ENCODE measurements at regions not wholly inside any gene's neighbourhood (a gene's known extent, or its start where the extent isn't known, plus 50 kb on each side); places are given as distances from the start of the nearest gene placed in this dataset.
"Not testable (repeated sequence)": the region's sequence is repeated elsewhere in the genome, so short reads cannot be mapped to it uniquely, and the experiment has no call there.

DNA sequence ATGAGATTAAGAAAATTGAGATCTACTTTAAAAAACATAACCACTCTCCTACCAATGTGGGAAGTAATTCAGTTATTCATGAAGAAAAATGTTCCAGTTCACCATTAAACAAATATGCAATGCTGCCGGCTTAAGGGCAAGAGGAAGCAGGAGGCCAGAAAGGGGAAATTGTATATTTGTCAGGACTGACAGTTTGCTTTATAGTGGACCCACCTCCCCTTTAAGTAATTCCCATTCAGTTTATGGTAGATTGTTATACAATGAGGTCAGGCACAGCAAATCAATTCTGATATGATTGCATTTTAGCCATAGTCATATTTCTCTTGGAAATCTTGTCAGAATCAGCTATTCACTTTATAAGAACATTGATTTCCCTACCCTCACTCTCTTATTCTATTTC lies 547.8 kb downstream of the FRK start:
- no peaks in the 10 kb centered on the region for H3K27me3 Mint-ChIP-seq
- no peaks in the 10 kb centered on the region for H3K4me1 Mint-ChIP-seq (ENCODE audit: low read depth)
- H3K9me3 Mint-ChIP-seq, result peaks cover 10% of the 10 kb centered on the region
- no peak overlapping the region for H3K27ac Mint-ChIP-seq
- no peaks in the 10 kb centered on the region for H3K36me3 Mint-ChIP-seq (ENCODE audit: low read depth)
- H3K4me3 Mint-ChIP-seq, result no peak overlapping the region
- intact Hi-C loops (cut with micrococcal nuclease), result no loop called here

DNA sequence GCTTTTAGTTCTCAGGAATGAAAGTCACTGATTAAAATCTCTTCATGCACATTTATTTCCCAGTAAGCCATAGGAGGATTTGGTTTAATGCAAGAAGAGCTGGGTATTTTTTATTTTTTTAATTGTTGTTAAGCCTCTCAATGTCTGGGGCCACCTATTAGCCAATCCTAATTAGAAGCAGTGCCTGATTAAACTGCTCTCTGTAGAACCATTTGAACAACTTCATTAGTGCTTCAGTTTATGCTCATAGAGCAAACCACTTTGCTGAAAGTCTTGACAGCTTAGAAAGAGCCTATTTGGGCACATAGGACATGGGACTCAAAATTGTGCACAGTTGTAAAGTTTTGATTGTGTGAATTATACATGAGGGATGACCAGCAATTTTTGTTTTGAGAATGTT lies 548.9 kb downstream of the FRK start:
- no peaks in the 10 kb centered on the region for H3K4me1 Mint-ChIP-seq (ENCODE audit: low read depth)
- no peak overlapping the region for H3K27ac Mint-ChIP-seq
- H3K36me3 Mint-ChIP-seq (ENCODE audit: low read depth), result no peaks in the 10 kb centered on the region
- intact Hi-C loops (cut with micrococcal nuclease), result no loop called here
- H3K27me3 Mint-ChIP-seq, result no peaks in the 10 kb centered on the region
- no peak overlapping the region for H3K4me3 Mint-ChIP-seq
- H3K9me3 Mint-ChIP-seq, result peaks cover 4% of the 10 kb centered on the region

DNA sequence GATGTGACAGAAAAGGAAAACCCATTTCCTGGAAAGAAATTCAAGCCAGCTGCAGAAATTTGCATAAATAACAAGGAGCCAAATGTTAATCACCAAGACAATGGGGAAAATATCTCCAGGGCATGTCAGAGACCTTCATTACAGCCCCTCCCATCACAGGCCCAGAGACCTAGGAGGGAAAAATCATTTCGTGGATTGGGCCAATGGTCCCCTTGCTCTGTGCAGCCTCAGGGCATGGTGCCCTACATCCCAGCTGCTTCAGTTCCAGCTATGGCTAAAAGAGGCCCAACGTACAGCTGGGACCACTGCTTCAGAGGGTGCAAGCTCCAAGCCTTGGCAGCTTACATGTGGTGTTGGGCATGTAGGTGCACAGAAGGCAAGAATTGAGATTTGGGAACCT lies 558.3 kb downstream of the FRK start:
- H3K27ac Mint-ChIP-seq; H3K27me3 Mint-ChIP-seq; H3K4me1 Mint-ChIP-seq (ENCODE audit: low read depth); intact Hi-C loops (cut with micrococcal nuclease); H3K4me3 Mint-ChIP-seq; H3K36me3 Mint-ChIP-seq (ENCODE audit: low read depth): not testable (repeated sequence)
- H3K9me3 Mint-ChIP-seq, result peaks cover 18% of the 10 kb centered on the region

DNA sequence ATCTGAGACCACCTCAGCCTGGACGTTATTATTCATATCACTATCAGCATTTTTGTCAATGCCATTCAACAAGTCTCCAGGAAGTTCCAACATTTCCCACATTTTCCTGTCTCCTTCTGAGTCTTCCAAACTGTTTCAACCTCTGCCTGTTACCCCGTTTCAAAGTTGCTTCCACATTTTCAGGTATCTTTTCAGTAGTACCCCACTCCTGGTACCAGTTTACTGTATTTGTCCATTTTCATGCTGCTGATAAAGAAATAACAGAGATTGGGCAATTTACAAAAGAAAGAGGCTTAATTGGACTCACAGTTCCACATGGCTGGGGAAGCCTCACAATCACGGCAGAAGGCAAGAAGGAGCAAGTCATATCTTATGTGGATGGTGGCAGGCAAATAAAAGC lies 565.5 kb downstream of the FRK start:
- peaks cover 37% of the 10 kb centered on the region for H3K9me3 Mint-ChIP-seq
- no peak overlapping the region for H3K27ac Mint-ChIP-seq
- no peaks in the 10 kb centered on the region for H3K27me3 Mint-ChIP-seq
- no peaks in the 10 kb centered on the region for H3K36me3 Mint-ChIP-seq (ENCODE audit: low read depth)
- intact Hi-C loops (cut with micrococcal nuclease), result no loop called here
- H3K4me3 Mint-ChIP-seq, result no peak overlapping the region
- no peaks in the 10 kb centered on the region for H3K4me1 Mint-ChIP-seq (ENCODE audit: low read depth)

DNA sequence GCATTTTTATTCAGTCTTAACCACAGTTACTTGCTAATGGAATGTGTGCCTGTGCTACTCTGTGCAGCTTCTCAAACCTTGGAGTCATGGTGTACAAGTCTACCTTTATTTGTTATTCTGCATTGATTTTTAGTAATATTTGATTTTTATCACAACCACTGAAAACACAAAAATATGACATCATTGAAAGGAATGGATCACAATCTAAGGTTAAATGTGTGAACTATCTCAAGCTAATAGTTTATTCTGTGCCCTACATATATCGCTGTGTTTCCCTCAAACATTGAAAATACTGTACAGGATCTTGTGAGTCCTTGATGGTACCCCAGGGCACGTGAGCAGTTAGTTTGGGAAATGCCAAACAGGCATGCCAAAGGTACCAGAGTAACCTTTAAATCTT lies 573.4 kb downstream of the FRK start:
- no peaks in the 10 kb centered on the region for H3K4me1 Mint-ChIP-seq (ENCODE audit: low read depth)
- intact Hi-C loops (cut with micrococcal nuclease), result no loop called here
- H3K4me3 Mint-ChIP-seq, result no peak overlapping the region
- peaks cover 11% of the 10 kb centered on the region for H3K9me3 Mint-ChIP-seq
- no peak overlapping the region for H3K27ac Mint-ChIP-seq
- no peaks in the 10 kb centered on the region for H3K27me3 Mint-ChIP-seq
- H3K36me3 Mint-ChIP-seq (ENCODE audit: low read depth), result no peaks in the 10 kb centered on the region

DNA sequence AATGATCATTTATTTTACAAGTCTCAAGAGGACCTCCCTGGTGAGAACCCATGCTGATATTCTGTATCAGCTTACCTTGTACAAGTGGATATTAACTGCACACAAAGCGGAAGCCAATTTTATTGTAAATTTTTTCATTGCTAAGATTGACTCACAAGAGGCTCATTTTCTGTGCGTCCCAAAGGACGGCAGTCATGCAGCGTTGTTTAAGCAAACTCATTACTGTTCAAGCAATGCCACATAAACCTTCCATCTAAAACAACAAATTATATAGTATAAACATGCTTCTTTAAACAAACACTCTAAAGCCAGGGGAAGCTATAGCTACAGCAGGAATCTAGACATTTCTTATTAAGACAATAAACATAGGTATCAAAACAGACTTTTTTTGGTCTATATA lies 575.3 kb downstream of the FRK start:
- Mint-ChIP-seq H3K27me3 (no peaks in the 10 kb centered on the region), H3K4me1 (ENCODE audit: low read depth) (no peaks in the 10 kb centered on the region), H3K4me3 (no peak overlapping the region), H3K36me3 (ENCODE audit: low read depth) (no peaks in the 10 kb centered on the region), H3K27ac (no peak overlapping the region), H3K9me3 (peaks cover 14% of the 10 kb centered on the region)
- intact Hi-C loops (cut with micrococcal nuclease), result no loop called here

DNA sequence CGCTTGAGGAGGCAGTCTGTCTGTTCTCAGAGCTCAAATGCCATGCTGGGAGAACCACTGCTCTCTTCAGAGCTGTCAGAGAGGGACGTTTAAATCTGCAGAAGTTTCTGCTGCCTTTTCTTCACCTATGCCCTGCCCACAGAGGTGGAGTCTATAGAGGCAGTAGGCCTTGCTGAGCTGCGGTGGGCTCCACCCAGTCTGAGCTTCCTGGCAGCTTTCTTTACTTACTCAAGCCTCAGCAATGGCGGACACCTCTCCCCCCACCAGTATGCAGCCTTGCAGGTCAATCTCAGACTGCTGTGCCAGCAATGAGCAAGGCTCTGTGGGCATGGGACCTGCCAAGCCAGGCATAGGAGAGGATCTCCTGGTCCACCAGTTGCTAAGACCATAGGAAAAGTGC lies 580.1 kb downstream of the FRK start:
- H3K27ac Mint-ChIP-seq; H3K4me1 Mint-ChIP-seq (ENCODE audit: low read depth); H3K36me3 Mint-ChIP-seq (ENCODE audit: low read depth); H3K27me3 Mint-ChIP-seq; H3K4me3 Mint-ChIP-seq; intact Hi-C loops (cut with micrococcal nuclease): not testable (repeated sequence)
- peaks cover 40% of the 10 kb centered on the region for H3K9me3 Mint-ChIP-seq

DNA sequence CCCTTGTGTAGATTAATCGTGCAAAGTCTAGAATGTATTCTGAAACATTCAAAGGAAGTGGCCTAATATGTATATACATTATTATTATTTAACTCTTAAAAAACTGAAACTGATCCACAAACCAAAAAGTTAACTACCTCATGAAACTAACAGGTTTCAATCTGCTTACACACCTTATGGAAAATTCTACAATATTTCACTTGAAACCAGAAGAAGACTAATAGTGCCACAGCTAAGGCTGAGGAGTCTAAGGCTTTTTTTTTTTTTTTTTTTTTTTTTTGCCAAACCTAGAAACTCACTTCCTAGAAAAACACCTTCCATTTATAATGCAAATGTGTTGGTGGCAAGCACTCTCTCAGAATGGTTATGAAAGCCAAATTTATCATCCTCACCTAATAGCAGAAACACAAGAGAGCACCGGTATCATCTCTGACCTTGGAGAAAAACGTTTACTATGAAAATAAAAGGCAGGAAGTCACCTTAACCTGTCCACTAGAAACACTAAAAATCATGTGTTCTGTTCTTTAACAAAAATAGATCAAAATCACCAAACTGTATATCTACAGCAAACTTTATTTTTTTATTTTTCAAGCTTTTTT lies 586.1 kb downstream of the FRK start:
- H3K4me1 Mint-ChIP-seq (ENCODE audit: low read depth), result no peaks in the 10 kb centered on the region
- intact Hi-C loops (cut with micrococcal nuclease), result no loop called here
- H3K27ac Mint-ChIP-seq, result no peak overlapping the region
- no peaks in the 10 kb centered on the region for H3K27me3 Mint-ChIP-seq
- H3K36me3 Mint-ChIP-seq (ENCODE audit: low read depth), result no peaks in the 10 kb centered on the region
- peaks cover 26% of the 10 kb centered on the region for H3K9me3 Mint-ChIP-seq
- no peak overlapping the region for H3K4me3 Mint-ChIP-seq

DNA sequence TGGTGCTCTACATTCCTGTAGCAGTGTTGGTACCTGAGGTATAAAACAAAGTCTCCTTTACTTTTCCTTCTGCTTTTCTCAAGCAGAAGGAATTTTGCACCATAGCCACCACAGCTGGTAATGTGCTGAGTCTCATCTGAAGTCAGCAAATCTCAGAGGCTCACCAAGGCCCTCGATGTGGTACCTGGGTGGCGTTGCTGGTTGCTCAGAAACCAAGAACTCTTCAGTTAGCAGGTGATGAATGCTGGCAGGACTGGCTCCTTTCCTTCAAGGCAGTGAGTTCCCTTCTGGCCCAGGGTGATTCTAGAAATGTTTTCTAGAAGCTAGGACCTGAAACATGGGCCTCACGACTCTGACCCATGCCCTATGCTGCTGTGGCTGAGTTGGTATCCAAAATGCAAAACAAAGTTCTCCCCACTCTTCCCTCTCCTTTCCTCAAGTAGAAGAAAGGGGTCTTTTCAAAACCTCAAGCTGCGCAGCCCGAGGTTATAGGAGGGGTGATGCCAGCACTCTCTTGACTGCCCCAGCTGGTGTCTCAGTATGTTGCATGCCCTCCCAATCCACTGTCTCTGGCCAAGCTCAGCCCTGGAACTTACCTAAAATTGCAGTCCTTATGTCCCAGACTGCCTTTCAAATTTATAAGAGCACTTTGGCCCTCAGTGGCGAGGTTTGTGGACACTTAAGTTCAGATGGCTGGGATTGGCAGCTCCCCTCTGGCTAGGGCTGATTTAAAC lies 592.3 kb downstream of the FRK start:
- no peaks in the 10 kb centered on the region for H3K36me3 Mint-ChIP-seq (ENCODE audit: low read depth)
- no peaks in the 10 kb centered on the region for H3K4me1 Mint-ChIP-seq (ENCODE audit: low read depth)
- H3K4me3 Mint-ChIP-seq, result no peak overlapping the region
- H3K27ac Mint-ChIP-seq, result no peak overlapping the region
- peaks cover 25% of the 10 kb centered on the region for H3K9me3 Mint-ChIP-seq
- intact Hi-C loops (cut with micrococcal nuclease), result no loop called here
- H3K27me3 Mint-ChIP-seq, result no peaks in the 10 kb centered on the region

DNA sequence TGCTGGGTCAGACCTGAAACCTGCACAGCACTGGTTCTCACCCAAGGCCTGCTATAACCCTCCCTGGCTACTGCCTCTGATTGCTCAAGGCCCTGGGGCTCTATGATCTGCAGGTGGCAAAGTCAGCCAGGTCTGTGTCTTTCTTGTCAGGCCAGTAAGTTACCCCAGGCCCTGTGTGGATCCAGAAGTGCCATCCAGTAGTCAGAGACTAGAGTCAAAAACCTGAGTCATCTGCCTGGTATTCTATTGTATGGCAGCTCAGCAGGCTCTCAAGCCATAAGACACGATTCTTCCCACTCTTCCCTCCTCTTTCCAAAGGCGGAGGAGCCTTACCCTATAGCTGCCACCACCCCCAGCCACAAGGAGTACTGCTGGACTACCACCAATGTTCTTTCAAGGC lies 593.0 kb downstream of the FRK start:
- Mint-ChIP-seq H3K4me1 (ENCODE audit: low read depth) (no peaks in the 10 kb centered on the region), H3K4me3 (no peak overlapping the region), H3K36me3 (ENCODE audit: low read depth) (no peaks in the 10 kb centered on the region), H3K9me3 (peaks cover 30% of the 10 kb centered on the region), H3K27ac (no peak overlapping the region), H3K27me3 (no peaks in the 10 kb centered on the region)
- intact Hi-C loops (cut with micrococcal nuclease), result no loop called here

DNA sequence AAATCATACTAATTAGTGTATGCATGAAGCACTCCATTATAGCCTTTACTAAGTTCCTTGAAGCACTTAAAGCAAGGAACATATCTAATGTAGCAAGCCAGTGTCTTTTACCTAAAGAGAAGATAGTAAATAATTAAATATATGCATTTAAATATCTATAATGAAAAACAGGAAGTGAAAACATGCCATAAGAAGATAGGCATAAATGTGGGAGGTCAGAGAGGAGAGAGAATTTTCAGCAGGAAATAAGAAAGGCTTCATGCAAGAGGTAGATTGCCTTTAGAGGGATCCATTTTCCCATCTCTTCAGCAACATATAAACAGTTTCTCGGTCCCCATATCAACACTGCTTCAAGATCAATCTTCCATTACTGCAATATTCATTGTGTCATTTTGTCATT lies 599.8 kb downstream of the FRK start:
- Mint-ChIP-seq H3K4me1 (ENCODE audit: low read depth) (no peaks in the 10 kb centered on the region), H3K27ac (no peak overlapping the region), H3K27me3 (no peaks in the 10 kb centered on the region), H3K4me3 (no peak overlapping the region), H3K36me3 (ENCODE audit: low read depth) (no peaks in the 10 kb centered on the region), H3K9me3 (peaks cover 16% of the 10 kb centered on the region)
- intact Hi-C loops (cut with micrococcal nuclease), result no loop called here

DNA sequence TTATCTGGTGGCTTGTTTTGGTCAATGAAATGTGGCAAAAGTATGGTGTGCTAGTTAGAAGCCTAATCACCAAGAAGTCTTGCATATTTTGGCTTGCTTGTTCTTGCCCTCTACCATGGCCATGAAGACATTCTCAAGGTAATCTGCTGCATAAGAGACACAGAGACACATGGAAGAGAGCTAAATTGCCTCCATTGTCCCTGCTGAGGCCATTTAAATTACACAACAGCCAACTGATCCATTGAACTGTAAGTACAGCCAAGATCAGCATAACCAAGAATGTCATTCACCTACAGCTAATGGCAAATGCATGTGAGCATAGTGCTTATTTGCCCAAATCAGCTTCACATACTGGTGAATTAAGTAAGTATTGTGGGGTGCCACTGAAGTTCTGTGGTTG lies 603.8 kb downstream of the FRK start:
- Mint-ChIP-seq H3K36me3 (ENCODE audit: low read depth) (no peaks in the 10 kb centered on the region), H3K4me3 (no peak overlapping the region), H3K4me1 (ENCODE audit: low read depth) (no peaks in the 10 kb centered on the region), H3K27me3 (no peaks in the 10 kb centered on the region), H3K27ac (no peak overlapping the region), H3K9me3 (no peaks in the 10 kb centered on the region)
- intact Hi-C loops (cut with micrococcal nuclease), result no loop called here

DNA sequence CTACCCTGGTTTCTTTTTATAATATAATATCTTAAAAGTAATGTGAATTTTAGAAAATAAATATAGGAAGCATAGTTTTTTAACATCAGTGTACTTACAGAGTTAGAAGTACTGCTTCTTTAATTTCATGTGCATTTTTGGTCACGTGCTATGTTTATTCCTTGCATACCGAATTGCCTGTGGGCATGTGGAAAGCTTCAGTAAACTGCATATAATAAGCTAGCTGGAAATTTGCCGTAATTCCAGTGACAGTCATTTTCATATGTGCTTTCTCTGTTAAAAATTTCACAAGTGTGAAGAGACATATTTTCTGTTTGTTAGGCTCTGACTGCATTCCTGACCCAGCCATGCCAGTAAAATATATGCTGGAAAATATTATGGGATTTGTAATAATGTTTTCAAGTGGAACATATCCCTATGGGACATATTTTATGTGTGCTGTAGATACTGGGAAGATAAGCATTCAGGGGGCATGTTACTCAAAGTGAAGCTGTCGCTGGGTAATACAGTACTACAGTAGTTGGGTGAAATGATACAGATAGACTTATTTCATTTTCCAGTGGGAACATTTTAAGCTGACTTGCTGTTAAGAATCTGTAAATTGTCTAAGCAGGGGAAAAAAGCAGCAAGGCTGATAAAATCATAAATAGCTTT lies 616.7 kb downstream of the FRK start:
- H3K27ac Mint-ChIP-seq, result no peak overlapping the region
- intact Hi-C loops (cut with micrococcal nuclease), result no loop called here
- no peak overlapping the region for H3K4me3 Mint-ChIP-seq
- H3K36me3 Mint-ChIP-seq (ENCODE audit: low read depth), result no peaks in the 10 kb centered on the region
- no peaks in the 10 kb centered on the region for H3K9me3 Mint-ChIP-seq
- no peaks in the 10 kb centered on the region for H3K4me1 Mint-ChIP-seq (ENCODE audit: low read depth)
- no peaks in the 10 kb centered on the region for H3K27me3 Mint-ChIP-seq

DNA sequence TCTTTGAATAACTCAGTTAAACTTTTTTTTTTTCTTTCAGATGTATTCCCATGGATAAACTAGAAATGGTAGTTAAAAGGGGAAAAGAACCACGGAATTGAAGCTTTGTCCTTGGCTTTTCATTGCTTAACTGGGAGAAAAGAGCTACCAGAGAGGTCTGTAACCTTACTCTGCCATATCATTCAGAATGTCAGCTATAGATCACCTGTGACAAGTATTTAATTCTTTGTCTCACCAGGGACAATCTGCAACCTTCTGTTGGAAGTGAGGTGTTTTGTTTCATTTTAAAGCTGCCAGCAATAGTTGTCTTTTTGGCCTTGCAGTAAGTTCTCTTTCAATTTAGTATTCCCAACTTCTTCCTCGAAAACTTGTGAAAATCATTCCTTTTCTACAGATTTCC lies 618.4 kb downstream of the FRK start:
- H3K27me3 Mint-ChIP-seq, result no peaks in the 10 kb centered on the region
- no peaks in the 10 kb centered on the region for H3K36me3 Mint-ChIP-seq (ENCODE audit: low read depth)
- no peak overlapping the region for H3K4me3 Mint-ChIP-seq
- intact Hi-C loops (cut with micrococcal nuclease), result no loop called here
- peaks cover 10% of the 10 kb centered on the region for H3K9me3 Mint-ChIP-seq
- no peaks in the 10 kb centered on the region for H3K4me1 Mint-ChIP-seq (ENCODE audit: low read depth)
- no peak overlapping the region for H3K27ac Mint-ChIP-seq

DNA sequence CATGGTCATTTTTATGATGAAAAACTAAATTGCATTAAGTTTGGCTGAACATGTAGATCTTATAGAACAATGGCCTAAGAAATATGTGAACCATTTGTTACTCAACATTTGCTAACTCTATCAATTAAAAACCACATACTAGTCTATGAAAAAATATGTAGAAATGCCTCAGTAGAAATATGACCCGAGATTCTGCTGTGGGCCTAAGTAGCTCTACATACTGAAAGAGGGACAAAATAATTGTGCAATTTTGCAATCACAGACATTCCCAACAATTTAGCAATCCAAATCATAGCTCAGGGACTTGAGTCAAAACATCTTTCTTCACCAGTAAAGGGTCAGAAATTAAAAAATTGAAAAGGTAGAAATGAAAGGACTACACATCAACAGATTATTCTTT lies 619.0 kb downstream of the FRK start:
- Mint-ChIP-seq H3K4me3 (no peak overlapping the region), H3K27me3 (no peaks in the 10 kb centered on the region), H3K9me3 (peaks cover 10% of the 10 kb centered on the region), H3K36me3 (ENCODE audit: low read depth) (no peaks in the 10 kb centered on the region), H3K27ac (no peak overlapping the region), H3K4me1 (ENCODE audit: low read depth) (no peaks in the 10 kb centered on the region)
- intact Hi-C loops (cut with micrococcal nuclease), result no loop called here

Measured in dendritic cell treated with granulocyte-macrophage colony-stimulating factor and Interleukin-4, amounts not matched to agents 40 ng/mL and 50 ng/mL, for 4 days (primary cell).